Activated CD4-positive, alpha-beta T cell treated with anti-CD3 and anti-CD28 coated beads, Interleukin-10, Interleukin-2, amounts not matched to agents 100 ng/mL and 50 ng/mL, durations not matched to agents 16 hours and 8 hours (primary cell): ENCODE measurements at regions not wholly inside any gene's neighbourhood (a gene's known extent, or its start where the extent isn't known, plus 50 kb on each side); places are given as distances from the start of the nearest gene placed in this dataset.
"Not testable (repeated sequence)": the region's sequence is repeated elsewhere in the genome, so short reads cannot be mapped to it uniquely, and the experiment has no call there.

ENCODE experiments used
- DNase-seq: peaks from one replicate; pipeline ENCODE4 v3.0.0-alpha.2; 2020

DNA sequence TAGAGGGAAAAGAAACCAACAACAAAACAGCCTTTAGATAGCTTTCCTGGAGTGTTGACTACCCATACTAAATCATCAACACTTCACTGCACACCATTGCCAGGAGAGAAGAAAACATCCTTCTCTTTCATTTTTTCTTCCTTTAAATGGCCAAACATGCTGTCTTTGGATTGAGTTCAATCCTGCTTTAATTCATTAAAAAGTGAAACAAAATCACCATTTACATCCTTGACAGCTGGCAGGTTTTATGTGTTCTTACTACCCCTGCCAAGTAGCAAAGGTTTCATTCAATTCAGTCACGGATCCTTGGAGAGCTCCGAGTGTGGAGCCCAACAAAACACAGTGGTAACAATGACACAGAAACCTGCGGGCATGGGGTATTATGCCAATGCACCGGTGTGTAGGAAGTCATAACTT is 568.3 kb downstream of the ANKRD50 start:
- no peak for DNase-seq

DNA sequence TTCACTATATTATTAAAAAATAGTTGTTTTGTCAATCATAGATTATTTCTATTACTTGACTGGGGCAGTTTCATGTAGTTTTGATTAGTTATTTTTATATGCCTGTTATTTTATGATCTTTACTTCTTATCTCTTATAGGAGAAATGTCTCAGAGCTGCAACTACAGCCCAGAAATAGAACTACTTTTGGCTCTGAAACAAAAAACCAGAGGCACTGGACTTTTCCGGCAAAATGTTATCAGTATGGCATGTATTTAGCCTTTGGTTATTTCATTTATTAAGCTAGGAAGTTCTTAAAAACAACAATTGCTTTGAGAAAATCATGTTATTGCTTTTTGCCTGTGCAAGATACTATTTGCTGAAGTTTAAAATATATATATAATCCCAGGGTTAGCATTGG is 566.5 kb downstream of the ANKRD50 start:
- DNase-seq = no peak

DNA sequence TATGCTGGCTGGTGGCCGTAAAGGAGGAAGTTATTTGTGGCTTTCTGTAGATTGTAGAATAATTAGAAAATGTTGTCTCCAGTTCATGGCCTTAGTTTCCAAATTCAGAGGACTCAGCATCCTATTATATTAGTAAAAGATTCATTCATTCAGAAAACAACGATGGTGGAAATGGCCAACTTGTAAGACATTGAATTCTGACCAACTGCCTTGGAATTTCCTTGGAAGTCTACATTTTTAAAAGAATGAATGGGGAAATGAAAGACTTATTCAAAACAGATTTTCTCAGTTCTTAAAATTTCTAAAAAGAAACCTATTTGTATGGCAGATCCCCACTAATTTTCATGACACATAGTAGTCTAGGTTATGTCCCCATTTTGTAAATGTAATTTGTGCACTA is 561.5 kb downstream of the ANKRD50 start:
- DNase-seq = no peak

DNA sequence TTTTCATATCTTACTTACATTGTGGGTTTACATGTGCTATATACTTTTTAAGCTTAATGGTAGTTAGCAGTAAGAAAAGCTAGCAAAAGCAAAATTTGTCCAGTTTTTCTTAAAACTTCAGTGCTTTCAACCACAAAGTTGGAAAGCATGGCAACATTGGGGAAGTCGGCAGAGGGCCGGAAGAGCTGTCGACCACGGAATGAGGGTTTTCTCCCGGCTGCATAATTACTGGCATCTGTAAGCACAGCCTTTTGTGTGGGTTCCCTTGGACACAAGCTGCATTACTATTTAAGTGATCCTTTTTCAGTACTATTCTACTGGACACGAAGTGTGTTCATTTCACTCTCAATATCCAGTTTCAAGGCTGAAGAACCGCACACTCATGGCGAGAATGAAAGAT is 560.4 kb downstream of the ANKRD50 start:
- no peak for DNase-seq

DNA sequence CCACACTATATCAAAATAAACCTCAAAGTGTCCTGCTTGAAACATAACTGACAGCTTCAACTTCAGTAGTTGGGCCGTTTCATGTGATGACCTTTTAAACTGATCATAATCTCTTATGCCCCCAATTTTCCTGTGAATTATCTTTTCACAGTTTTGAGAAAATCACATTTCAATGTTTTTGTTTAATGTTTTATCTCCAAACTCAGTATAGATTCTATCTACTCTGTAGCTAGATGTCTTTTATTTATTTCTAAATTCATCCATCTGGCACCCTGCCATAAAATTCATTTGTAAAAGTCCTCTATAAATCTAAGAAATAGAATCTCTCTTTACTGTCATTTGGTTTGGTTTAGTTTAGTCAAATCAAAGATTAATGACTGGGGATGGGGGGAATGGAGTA is 557.3 kb downstream of the ANKRD50 start:
- DNase-seq = no peak

DNA sequence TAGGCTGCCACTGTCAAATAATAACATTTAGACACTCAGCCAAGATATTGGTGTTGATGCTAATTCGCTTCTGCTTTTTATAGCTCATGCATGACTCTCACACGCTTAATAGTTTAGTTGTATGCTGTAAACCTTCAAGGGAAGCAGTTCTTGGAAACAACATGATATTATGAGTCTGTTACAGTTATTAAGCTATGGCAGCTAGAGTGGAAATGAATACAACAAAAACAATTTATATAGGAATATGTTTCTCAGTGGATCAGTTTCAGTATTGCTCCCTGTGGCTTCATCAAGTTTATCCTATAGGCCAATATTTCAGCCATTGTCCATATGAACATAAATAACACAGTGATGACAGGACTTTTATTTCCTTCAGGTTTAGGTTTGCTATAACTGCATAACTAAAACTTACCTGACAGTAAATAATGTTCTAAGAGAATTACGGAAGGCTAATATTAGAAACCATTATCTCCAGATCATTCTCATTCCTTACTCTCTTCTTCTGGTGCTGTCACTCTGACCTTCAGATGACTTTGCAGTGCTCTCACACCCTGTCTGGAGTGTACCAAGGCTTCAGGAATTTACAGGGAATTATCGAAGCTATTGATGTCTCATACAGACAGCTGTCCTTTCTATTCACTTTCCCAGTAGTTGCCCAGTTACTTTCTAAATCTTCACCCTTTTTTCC is 555.0 kb downstream of the ANKRD50 start:
- no peak for DNase-seq

DNA sequence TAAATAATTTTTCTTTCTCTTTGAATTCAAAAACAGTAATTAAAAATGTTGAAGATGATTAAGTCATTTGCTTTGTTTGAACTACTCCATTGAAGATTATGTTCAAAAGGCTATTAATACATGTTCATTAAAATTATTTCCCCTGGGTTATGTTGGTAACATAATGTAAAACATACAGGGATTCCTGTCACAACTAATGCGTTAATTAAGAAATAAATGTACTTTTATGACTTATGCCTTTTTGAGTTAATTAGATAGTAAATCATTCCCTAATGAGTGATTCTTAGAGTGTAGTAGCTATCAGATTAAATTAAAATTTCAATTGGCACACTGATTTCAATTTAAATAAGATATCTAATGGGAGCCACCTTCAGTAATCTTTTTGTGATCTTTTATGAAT is 549.1 kb downstream of the ANKRD50 start:
- no peak for DNase-seq

DNA sequence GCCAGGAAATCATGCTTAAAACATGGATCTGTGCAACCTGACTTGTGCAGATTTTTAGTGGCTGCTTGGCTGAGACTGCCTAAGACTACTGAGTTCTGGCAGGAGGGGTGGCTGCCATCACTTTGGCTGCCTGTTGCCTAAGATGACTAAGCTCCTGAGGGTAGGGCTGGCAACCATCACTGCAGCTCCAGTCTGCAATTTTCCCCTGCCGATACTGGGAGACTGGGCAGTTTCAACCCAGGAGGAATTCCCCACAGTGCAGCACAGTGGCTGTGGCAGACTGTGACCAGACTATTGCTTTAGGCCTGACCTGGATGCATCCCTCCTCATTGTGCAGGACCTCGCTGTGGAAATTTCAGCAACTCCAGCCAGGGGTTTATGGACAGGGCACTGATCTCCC is 544.9 kb downstream of the ANKRD50 start:
- no peak for DNase-seq

DNA sequence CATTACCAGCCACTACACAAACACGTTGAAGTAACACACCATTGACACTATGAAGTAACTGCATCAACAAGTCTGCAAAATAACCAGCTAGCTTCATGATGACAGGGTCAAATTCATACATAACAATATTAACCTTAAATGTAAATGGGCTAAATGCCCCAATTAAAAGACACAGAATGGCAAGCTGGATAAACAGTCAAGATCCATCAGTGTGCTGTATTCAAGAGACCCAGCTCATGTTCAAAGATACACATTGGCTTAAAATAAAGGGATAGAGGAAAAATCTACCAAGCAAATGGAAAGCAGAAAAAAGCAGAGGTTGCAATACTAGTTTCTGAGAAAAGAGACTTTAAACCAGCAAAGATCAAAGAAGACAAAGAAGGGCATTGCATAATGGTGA is 543.0 kb downstream of the ANKRD50 start:
- not testable (repeated sequence) for DNase-seq

DNA sequence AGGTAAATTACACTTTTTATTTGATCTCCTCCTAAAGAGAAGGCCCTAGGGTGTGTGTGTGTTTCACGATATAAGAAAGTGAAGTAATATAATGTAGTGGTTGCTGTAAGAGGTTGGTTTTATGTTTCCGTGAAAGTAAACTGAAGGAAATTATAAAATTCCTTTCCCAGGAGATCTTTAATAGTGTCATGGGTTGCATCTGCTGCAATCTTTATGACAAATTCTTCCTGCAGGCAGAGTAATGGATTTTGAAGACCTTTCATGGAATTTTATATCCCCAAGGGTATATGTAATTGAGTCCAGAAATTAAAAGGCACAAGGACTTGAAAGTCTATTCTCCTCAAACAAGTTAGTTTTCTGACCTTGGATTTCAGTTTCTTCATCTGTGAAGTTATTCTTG is 538.6 kb downstream of the ANKRD50 start:
- DNase-seq = no peak

DNA sequence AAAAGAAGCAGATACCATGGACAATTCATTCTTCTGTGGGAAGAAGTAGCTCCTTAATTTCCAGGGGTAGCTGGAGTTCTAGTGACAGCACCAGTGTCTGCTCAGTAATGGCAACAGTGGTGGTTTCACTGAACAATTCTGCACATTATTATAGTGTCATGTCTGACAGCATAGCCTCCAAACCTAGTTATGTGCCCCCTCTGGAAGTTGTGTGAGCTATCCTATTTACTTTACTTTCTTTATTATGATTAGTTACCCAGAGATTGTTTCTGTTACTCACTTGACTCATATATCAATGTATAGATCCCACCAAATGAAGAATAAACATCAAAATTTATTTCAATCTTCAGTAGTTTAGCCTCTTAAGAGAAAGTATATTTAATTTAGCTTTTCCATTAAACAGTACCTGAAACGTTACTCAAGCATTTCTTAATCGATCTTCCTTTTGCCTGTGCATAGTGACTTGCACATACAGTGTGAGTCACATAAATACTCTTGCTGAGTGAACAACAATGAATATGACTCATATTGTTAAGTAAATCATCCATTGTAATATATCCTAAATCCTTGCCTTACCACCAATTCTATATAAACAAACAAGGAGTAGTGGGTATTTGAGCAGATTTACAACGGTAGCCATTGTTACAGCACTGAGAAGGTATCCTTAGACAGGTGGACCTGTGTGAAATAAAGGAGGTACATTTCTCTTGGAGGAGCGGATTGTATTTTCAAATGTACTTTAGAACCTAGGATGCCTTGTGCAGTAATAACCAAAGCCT is 534.7 kb downstream of the ANKRD50 start:
- DNase-seq = no peak

DNA sequence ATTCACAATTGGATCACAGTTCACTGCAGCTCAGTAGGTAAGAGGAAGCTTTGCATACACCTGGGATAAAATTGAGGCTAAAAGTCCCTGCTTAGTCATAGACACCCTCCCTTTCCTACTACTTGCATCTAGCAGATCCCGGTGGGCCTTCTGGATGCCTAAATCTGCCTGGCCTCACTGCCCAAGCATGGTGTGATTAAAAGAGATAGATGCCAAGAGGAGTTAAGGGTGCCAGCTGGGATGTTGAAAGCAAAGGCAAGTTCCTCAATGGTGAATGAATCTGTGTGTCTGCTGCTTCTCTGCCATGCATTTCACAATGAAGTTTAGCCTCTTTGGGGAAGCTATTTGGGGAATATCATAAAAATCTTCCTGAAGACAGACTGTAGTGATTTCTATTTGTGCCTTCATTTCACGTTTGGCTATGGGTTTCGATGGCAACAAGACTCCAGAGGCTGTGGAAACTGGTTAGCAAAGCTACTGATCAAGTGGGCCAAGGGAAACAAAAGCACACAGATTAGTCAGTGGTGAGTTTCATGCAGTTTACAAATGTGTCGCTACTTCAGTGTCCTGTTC is 534.0 kb downstream of the ANKRD50 start:
- DNase-seq = no peak

DNA sequence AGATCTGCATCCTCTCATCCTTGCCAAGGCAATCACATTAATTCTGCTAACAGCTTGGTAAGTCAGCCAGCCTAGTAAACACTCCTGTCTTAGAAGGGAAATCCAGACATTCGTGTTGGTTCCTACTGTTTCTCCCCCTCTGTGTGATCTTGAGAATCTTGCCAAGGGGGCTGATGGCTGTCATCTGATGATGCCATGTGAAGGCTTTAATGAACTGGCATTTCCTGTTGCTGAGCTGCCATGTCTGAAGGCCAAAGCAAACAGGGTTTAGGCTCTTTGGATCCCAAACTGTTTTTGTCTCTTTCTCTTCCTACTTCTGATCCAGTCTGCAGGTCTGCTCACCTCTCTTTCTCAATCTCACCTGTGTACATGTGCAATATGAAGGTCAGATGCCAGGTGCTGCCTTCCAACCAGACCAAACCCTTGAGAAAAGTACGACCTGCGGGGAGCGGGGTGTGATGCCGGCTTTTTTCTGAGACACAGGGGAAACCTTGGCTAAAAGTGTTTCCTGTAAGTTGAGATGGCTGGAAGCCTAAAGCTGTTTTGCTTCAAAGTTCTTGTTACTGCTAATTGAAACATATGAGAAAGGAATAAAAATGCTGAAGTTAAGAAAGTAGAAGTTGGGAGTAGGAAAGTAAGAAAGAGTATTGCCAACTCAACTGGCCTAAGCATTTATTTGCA is 532.9 kb downstream of the ANKRD50 start:
- no peak for DNase-seq

DNA sequence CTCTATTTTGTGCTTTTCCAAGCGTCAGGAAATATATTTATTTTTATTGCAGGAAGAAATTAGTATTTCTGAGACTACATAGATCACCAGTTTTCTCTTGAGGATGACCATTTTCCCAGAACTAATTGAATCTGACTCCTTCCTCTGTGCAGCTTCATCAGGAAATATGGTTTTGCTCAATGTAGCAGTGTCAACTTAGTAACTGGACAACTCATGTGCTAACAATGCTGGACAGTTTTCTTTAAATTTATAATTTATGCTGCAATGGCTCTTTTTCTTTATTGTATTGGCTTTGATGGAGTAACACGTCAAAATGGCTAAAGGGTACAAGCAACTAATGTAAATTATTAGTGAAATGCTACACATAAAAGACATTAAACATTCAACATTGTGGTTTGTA is 531.5 kb downstream of the ANKRD50 start:
- DNase-seq = no peak

DNA sequence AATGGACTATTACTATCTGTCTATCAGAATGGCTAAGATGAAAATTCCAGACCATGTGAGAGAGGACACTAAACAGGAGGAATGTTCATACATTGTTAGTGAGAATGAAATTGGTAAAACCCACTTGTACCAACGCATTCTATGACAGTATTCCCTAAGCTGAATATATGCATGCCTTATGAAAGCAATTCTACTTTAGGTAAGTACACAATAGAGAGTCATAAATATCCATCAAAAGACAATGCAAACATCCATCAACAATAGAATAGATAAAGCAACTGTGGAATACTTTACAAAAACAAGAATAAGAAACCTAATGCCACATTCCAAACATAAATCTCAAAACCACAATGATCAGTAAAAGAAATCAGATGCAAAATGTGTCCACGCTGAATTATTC is 529.3 kb downstream of the ANKRD50 start:
- DNase-seq = no peak

DNA sequence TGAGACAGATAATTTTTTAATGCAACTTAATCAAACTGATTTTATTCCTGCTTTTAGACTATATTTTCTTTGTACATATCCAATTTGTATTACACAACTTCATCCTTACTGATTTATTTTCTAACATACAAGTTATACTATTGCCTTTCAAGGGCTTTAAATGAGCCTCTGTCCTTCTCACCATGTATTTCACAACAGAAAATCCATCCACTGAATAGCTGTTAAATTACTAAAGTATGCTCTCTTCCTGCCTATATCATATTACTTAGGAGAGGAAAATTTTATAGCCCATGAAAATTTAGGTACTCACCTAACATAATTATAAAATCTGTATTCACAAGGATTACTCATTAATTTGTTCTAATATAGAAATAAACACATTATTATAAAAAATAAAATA is 528.6 kb downstream of the ANKRD50 start:
- DNase-seq = no peak

DNA sequence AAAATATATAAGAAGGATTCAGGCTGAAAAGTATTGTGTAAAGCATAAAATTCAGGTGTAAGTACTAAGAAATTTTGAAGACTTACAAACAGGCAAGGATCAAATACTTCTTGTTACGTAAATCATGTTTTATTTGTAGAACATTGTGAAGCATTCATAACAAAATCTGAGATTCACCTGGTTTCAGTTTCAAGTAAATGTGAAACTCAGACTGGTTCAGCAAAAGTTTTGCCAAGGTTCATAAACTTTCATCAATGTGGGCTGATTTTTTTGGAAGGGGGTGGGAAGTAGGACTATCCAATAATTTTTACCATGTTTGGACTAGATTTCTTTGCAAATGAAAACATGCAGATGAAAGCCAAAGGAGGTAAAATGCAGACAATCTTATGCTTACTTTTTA is 527.7 kb downstream of the ANKRD50 start:
- no peak for DNase-seq

DNA sequence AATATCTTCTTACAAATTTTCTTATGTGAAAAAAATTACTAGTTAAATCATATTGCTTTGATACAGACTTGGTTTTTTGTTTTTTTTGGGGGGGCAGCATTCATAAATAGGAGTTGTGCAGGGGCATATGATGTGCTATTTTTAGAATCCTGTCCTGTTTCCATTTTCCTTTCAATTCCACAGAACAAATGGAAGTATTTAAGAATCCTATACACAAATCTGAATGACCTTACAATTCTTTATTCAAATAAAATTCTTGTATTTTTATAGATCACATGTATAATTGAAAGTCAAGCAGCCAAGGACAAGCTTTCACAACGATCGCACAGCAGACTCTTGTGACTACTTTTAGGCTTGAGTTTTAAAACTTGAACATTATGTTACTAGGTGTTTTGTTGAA is 523.9 kb downstream of the ANKRD50 start:
- DNase-seq = no peak

DNA sequence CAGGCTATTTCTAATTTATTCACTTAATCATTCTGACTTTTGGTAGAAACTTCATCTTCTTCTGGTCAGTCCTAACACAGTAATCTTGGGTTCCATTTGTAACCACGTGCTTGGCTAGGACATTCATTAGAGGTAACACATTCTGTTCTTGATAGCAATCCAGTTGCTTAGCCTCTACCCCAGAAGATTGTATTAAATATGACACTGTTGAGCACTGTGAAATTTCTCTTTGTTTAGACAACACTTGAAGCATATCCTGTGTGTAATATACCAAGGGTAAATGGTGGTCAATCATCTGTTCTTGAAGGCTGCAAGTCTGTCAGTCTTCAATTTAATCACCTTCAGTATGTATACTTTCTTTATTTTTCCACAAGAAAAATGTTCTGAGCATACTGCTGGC is 523.0 kb downstream of the ANKRD50 start:
- no peak for DNase-seq

DNA sequence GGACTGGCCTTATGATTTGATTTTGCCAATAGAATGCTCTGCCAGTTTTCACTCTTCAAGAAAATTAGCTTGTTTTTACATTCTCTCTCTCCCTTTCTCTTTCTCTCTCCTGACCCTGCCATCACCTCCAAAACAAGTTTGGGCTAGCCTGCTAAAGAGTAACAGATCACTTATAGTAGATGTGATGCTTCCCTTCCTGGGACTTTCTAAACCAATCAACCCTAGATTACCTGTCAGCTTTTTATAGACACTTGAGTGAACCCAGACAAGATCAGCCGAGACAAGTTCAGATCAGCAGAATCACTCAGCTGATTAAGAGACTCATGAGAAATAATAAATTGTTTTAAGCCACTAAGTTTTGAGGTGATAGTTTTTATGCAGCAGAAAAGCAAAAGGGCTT is 521.2 kb downstream of the ANKRD50 start:
- DNase-seq = no peak

DNA sequence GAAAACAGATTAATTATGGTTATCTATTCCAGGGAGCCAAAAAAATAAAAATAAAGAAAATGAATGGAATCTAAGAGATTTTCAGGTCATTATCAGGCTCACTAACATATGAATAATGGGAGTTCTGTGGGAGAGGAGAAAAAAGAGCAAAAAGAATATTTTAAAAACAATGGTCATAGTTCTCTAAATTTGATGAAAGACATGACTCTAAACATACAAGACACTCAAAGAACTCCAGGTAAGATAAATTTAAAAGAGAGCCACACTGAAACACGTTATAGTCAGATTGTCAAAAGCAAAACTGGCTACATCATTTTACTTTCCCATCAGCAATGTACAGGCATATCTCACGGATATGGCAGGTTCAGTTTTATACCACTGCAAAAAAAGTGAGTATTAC is 520.0 kb downstream of the ANKRD50 start:
- no peak for DNase-seq

DNA sequence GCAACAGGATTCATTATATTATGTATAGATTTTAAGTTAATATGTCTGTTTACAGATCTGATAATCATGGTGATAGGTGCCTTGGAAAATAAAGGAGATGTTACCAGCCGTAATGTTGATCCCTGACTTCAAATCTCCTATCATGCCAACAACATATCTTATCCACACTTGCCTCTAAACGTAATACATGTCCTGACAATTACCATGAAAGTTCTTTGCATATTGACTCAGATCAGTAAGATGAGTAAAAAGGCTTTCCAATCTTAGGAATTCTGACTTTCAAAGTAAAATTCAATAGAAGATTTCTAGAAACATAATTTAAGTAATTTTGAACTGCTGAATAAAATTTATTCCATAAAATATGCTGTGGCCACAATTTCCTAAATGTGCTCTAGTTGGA is 513.3 kb downstream of the ANKRD50 start:
- DNase-seq = no peak

DNA sequence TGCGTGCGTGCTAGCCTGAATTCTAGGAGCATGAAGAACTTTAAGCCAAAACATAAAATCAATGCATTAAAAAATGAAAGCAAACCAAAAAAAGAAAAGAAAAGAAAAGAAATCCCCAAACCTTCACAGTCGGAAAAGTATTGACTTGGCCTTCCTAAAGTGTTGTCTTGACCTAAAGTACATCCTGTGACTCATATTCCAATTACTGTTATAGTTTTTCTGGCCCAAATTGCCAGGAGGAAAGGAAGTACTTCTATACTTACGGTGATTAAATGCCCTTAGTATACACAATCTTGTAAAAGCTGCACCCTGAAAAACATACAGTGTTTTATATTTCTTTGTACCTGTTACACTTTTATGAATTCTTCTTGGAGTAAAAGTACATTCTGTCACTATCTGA is 512.8 kb downstream of the ANKRD50 start:
- no peak for DNase-seq

DNA sequence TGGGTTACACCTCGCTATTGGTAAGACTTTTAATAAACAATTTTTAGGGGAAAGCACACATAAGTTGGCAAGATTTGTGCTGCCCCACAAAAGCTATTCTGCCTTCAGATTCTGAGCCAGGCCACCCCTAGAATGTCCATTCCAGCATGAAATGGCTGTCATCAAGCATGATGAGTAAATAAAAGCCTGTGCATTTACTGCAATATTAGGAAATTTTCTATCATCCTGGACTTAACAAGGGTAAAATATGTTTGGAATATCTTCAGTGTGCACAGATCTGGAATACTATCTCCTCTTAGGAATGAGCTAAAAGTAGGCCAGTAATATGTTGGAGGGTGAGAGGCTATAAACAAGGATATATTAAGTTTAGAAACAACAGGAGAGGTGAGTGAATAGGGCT is 510.9 kb downstream of the ANKRD50 start:
- no peak for DNase-seq
